Activated naive CD4-positive, alpha-beta T cell treated with anti-CD3 and anti-CD28 coated beads, Interleukin-2, amount 50 U/mL, for 72 hours (primary cell): ENCODE measurements at regions not wholly inside any gene's neighbourhood (a gene's known extent, or its start where the extent isn't known, plus 50 kb on each side); places are given as distances from the start of the nearest gene placed in this dataset.

Source experiments
- ATAC-seq, 2 donors: fragments of 150-1000 bp; cut with Tn5 transposase; 2 replicates each; pipeline ENCODE4 v1.10.0; 2021; ENCODE audit warnings: mild to moderate bottlenecking in 2 of 2, moderate library complexity in 2 of 2
- DNase-seq, 2 donors: peaks; one replicate each; pipeline ENCODE4 v3.0.0; 2021 to 2022; ENCODE audit warnings: low spot score in 2 of 2
- H3K27ac Mint-ChIP-seq, 2 donors: one replicate each; pipeline ENCODE4 v1.8.0; 2022; ENCODE audit warnings: mild to moderate bottlenecking in 2 of 2, mixed read lengths in 2 of 2
- H3K36me3 Mint-ChIP-seq, 2 donors: one replicate each; pipeline ENCODE4 v1.8.0; 2022; ENCODE audit warnings: mixed read lengths in 2 of 2
- H3K9me3 Mint-ChIP-seq, 2 donors: one replicate each; pipeline ENCODE4 v1.8.0; 2022; ENCODE audit warnings: mixed read lengths in 2 of 2

DNA sequence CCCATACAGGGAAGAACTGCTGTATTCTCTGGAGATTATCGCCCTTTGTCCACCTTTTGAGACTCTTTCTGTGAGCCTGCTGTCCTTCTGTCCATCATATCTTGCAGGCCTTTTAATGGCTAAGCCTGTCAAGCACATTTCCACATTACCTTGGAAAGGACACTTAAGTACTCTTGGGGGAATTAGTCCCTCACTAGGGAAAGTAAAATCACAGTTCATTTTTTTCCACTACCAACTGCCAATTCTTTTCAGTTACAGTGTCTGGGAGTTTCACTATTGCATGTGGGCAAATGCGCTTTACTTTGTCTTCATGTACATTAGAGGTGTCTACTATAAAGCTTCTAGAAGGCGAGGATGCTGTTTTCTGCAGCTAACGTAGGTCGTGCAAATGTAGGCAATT, 242.1 kb downstream of the NSUN3 start:
- H3K9me3 Mint-ChIP-seq: no peaks in the 10 kb centered on the region
- H3K36me3 Mint-ChIP-seq: no peaks in the 10 kb centered on the region
- no peak overlapping the region for H3K27ac Mint-ChIP-seq
- ATAC-seq (no peak), DNase-seq (no peak)

DNA sequence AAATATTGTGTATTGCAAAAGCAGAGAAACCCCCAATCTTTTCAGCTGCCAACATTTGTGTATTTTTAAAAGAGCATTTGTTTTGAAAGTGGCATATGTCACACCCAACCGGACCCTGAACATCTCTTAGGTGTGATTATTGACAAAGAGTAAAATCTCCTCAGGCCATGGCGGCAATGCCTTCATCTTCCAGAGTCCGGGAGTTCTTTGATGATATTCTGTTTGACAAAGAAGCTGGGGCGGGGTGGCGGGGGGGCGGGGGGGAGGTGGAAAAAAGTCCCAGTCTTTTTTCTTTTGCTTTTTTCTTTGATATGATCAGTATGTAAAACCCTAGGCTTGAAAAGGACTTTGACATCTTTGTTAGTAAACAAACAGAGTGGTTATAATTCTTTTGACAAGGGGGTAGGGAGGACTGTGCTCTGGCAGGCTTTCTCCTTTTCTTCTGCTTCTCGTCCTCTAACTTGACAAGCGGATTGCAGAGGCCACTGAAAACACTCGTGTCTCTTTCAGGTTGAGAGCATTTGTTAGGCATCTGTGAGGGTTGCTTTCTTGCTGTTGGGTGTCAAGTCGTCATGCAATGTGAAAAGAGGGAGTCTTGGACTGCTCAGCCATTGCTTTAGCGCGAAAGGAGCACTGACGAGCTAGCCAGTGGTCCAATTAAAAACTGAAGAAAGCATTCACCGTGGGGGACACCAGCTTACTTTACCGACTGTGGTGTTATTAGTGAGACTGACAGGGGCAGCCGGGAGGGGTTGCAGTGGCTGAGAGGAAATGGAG, 243.2 kb downstream of the NSUN3 start:
- Mint-ChIP-seq H3K27ac (no peak overlapping the region), H3K36me3 (no peaks in the 10 kb centered on the region), H3K9me3 (no peaks in the 10 kb centered on the region)
- DNase-seq (no peak), ATAC-seq (no peak)

DNA sequence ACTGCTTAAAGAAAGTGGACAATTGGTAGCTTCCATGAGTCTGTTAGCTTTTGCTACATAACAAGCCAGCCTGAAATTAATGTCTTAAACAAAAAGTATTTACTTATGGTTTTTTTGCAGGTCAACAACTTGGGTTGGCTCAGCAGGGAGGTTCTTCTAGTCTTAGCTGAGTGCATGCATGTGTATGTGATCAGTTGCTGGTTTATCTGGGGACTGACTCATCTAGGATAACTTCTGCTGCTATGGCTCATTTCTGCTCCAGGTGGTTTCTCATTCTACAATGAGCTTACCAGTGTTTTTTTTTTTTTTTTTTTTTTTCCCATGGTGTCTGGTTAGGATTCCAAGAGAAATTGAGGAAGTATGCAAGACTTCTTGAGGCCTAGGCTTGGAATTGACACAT, 244.7 kb downstream of the NSUN3 start:
- Mint-ChIP-seq H3K36me3 (no peaks in the 10 kb centered on the region), H3K27ac (no peak overlapping the region), H3K9me3 (no peaks in the 10 kb centered on the region)
- no peak for ATAC-seq
- no peak for DNase-seq

- H3K27ac Mint-ChIP-seq: no peak overlapping the region
- H3K9me3 Mint-ChIP-seq: no peaks in the 10 kb centered on the region
- DNase-seq (no peak), ATAC-seq (no peak)
- no peaks in the 10 kb centered on the region for H3K36me3 Mint-ChIP-seq
Measured at GRCh38 chr3:94308767-94309166, 245.9 kb downstream of the NSUN3 start.

DNA sequence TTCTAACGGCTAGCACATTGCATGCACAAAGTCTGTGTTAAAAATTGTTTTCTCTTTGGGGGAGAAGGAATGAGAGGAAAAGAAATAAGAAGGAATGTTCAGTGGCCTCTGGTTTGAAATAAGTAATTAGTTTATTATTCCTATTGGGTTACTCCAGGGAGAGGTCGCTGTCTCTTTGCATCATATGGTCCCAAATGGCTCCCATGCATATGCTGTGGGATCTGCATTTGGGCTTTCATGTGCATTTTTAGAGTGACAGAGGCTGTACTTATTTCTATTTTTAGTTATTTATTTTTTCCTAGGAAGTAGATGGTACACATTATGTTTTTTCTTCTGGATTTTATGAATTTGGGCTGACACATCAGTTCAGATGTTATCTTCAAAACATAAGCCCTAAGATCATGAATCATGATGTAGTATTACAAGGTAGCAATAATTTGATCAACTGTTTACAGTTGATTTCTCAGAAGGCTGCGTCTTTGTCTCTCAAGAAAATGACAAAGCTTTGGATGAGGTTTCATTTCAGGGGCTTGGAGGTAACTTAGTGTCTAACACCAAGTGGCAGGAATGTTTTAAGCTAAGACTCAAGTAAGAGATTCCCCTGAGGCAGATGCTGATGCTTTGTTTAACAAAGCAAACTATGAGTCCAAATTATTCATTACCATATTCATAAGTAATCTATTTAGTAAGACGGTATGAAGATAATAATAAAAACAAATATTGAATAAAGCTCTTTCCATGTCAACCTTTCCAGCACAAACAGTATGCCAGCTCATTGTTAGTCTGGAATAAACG, 247.7 kb downstream of the NSUN3 start:
- no peak overlapping the region for H3K27ac Mint-ChIP-seq
- ATAC-seq (no peak), DNase-seq (no peak)
- H3K9me3 Mint-ChIP-seq: no peaks in the 10 kb centered on the region
- H3K36me3 Mint-ChIP-seq: no peaks in the 10 kb centered on the region

GRCh38 chr3:94311651-94312050, 248.8 kb downstream of the NSUN3 start:
- DNase-seq (no peak), ATAC-seq (no peak)
- no peaks in the 10 kb centered on the region for H3K9me3 Mint-ChIP-seq
- no peak overlapping the region for H3K27ac Mint-ChIP-seq
- H3K36me3 Mint-ChIP-seq: no peaks in the 10 kb centered on the region

GRCh38 chr3:94314218-94314883, 251.5 kb downstream of the NSUN3 start:
- Mint-ChIP-seq H3K9me3 (peaks cover 0 to 4% of the 10 kb centered on the region in 2 donors), H3K36me3 (no peaks in the 10 kb centered on the region), H3K27ac (no peak overlapping the region)
- ATAC-seq: no peak
- no peak for DNase-seq

- no peak for DNase-seq
- Mint-ChIP-seq H3K36me3 (no peaks in the 10 kb centered on the region), H3K27ac (no peak overlapping the region), H3K9me3 (peaks cover 7 to 16% of the 10 kb centered on the region in 2 donors)
- ATAC-seq: no peak
Measured at GRCh38 chr3:94317017-94317416, 254.2 kb downstream of the NSUN3 start.

GRCh38 chr3:94323596-94323995, 260.7 kb downstream of the NSUN3 start:
- peaks cover 0 to 4% of the 10 kb centered on the region in 2 donors for H3K36me3 Mint-ChIP-seq
- no peak overlapping the region for H3K27ac Mint-ChIP-seq
- ATAC-seq: no peak
- no peak for DNase-seq
- H3K9me3 Mint-ChIP-seq: peaks cover 7 to 19% of the 10 kb centered on the region in 2 donors

GRCh38 chr3:94331831-94332230, 269.0 kb downstream of the NSUN3 start:
- Mint-ChIP-seq H3K36me3 (no peaks in the 10 kb centered on the region), H3K9me3 (peaks cover 0 to 12% of the 10 kb centered on the region in 2 donors)
- no peak for ATAC-seq

GRCh38 chr3:94336046-94336753, 273.3 kb downstream of the NSUN3 start:
- DNase-seq: no peak
- ATAC-seq: no peak
- H3K36me3 Mint-ChIP-seq: no peaks in the 10 kb centered on the region
- H3K27ac Mint-ChIP-seq: no peak overlapping the region
- H3K9me3 Mint-ChIP-seq: peaks cover 10 to 12% of the 10 kb centered on the region in 2 donors

More at GRCh38 chr3:94331831-94332230, 269.0 kb downstream of the NSUN3 start:
- H3K27ac Mint-ChIP-seq: no peak overlapping the region
- no peak for DNase-seq

DNA sequence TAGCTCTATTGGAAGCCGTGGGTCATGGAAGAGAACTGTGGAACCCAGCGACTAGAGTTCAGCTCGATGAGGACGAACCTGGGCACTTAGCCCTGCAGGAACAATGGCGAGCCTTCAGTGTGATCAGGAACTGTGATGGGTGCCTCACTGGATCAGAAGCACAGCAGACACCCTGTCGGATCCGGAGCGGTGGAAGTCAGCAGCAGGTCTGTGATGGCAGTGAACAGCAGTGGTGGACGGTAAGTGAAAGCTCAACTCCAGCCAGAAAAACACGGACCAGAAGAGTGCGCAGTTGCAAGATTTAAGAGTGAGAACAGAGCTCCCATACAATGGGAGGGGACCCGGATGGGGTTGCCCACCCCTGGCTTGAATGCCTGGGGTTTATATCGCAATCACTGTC, 282.2 kb downstream of the NSUN3 start:
- Mint-ChIP-seq H3K9me3 (peaks cover 13 to 17% of the 10 kb centered on the region in 2 donors), H3K36me3 (peaks cover 0 to 6% of the 10 kb centered on the region in 2 donors), H3K27ac (no peak overlapping the region)
- DNase-seq (no peak), ATAC-seq (no peak)

GRCh38 chr3:94349310-94349878, 286.5 kb downstream of the NSUN3 start:
- H3K9me3 Mint-ChIP-seq: peaks cover 12 to 15% of the 10 kb centered on the region in 2 donors
- ATAC-seq: no peak

DNA sequence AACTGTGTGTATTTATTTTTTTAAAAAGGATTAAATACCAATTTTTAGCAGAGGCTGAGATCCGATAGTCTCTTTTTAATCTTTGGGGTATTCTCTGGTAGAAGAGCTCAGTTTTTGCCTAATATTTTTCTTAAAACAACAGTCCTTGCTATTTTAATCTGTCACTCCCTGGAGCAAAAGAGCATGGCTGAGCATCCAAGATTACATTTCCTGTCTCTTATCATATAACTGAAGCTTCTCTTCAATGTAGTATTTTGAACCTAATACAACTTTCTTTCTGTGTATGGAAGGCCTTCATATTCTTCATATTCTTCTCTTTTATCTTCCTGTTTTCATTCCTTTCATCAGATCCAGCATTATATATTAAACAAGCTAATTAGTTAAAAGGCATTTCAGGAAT, 293.7 kb downstream of the NSUN3 start:
- Mint-ChIP-seq H3K9me3 (peaks cover 0 to 5% of the 10 kb centered on the region in 2 donors), H3K27ac (no peak overlapping the region), H3K36me3 (no peaks in the 10 kb centered on the region)
- ATAC-seq (no peak), DNase-seq (no peak)

More at GRCh38 chr3:94349310-94349878, 286.5 kb downstream of the NSUN3 start:
- H3K36me3 Mint-ChIP-seq: peaks cover 0 to 6% of the 10 kb centered on the region in 2 donors
- H3K27ac Mint-ChIP-seq: no peak overlapping the region
- DNase-seq: no peak

- Mint-ChIP-seq H3K9me3 (peaks cover 0 to 5% of the 10 kb centered on the region in 2 donors), H3K27ac (no peak overlapping the region), H3K36me3 (no peaks in the 10 kb centered on the region)
- DNase-seq (no peak), ATAC-seq (no peak)
Measured at GRCh38 chr3:94359996-94360395, 297.1 kb downstream of the NSUN3 start.

GRCh38 chr3:94360987-94361386, 298.1 kb downstream of the NSUN3 start:
- ATAC-seq (no peak), DNase-seq (no peak)
- Mint-ChIP-seq H3K9me3 (peaks cover 0 to 9% of the 10 kb centered on the region in 2 donors), H3K27ac (no peak overlapping the region), H3K36me3 (no peaks in the 10 kb centered on the region)
